Retinal pigment epithelial cell (primary cell): ENCODE measurements at regions not wholly inside any gene's neighbourhood (a gene's known extent, or its start where the extent isn't known, plus 50 kb on each side); places are given as distances from the start of the nearest gene placed in this dataset.
"Not testable (repeated sequence)": the region's sequence is repeated elsewhere in the genome, so short reads cannot be mapped to it uniquely, and the experiment has no call there.

Source experiments
- DNase-seq: peaks from one replicate; pipeline ENCODE4 v3.0.0-alpha.2; 2010; ENCODE audit warnings: low read depth
- H3K4me3 ChIP-seq: 2 replicates; pipeline ENCODE4 v1.5.1; 2011; ENCODE audit warnings: mild to moderate bottlenecking, low read length, control low read depth, moderate library complexity
- CTCF ChIP-seq: conservative IDR thresholded peaks from 2 replicates; pipeline ENCODE4 v1.5.1; 2011; ENCODE audit warnings: low read depth, low read length, control low read depth, inconsistent platforms

DNA sequence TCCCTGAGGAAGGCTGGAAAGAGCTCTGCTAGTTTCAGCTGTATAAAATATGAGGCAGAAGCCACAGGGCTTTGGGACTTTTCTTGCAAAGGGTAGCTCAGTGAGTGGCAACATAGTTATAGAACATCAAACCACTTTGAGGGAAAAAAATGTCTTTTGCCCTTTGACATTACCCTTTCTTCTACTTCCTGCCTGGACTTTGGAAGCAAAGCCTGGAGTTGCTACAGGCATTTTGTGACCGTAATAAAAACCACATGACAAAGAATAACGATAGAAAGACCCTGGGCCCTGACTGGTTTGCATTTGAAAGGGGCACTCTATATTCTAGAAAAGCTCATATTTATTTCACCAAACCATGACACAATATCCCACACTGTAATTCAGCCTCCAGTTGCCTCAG lies 440.9 kb downstream of the DIRAS2 start:
- no peak overlapping the region for H3K4me3 ChIP-seq
- DNase-seq, result no peak
- TF ChIP-seq CTCF, result no peak

DNA sequence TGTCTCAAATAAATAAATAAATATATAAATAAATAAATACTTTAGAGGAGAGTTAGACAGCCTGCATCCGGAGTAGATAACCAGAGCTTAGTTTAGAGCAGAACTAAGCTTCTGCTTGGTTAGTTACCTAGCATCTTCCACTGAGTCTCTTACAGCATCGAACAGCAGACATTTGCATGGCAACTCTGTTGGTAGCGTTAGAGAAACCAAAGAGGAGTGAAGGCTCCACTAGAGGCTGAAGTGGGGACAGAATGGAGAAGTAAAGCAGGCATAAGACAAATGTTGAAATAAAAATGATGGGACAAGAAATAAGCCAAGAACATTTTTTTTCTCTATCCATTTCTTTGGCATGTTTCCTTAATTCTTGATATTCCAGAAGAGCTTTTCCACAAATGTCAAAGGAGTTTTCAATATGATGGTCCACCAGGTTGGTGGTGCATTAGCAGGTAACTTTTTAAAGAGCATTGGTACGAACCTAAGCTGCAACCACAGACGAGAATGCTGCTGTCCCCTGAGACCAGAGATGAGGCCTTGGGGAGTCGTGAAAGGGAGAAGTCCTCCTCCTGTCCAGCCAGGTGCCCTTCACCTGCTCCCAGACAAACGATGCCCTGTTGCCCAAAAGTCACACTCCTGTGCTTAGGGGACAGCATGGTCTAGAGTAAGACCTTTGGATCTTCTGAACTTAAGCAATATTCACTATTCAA lies 438.3 kb downstream of the DIRAS2 start:
- no peak overlapping the region for H3K4me3 ChIP-seq
- DNase-seq, result no peak
- TF ChIP-seq CTCF, result no peak

- DNase-seq, H3K4me3 ChIP-seq: not testable (repeated sequence)
Measured at GRCh38 chr9:90213045-90213444, 429.6 kb downstream of the DIRAS2 start.

- no peak for DNase-seq
- H3K4me3 ChIP-seq, result no peak overlapping the region
- no peak for TF ChIP-seq CTCF
Measured at GRCh38 chr9:90219548-90220118, 423.0 kb downstream of the DIRAS2 start.

GRCh38 chr9:90221899-90222298 lies 420.7 kb downstream of the DIRAS2 start:
- not testable (repeated sequence) for DNase-seq, H3K4me3 ChIP-seq

DNA sequence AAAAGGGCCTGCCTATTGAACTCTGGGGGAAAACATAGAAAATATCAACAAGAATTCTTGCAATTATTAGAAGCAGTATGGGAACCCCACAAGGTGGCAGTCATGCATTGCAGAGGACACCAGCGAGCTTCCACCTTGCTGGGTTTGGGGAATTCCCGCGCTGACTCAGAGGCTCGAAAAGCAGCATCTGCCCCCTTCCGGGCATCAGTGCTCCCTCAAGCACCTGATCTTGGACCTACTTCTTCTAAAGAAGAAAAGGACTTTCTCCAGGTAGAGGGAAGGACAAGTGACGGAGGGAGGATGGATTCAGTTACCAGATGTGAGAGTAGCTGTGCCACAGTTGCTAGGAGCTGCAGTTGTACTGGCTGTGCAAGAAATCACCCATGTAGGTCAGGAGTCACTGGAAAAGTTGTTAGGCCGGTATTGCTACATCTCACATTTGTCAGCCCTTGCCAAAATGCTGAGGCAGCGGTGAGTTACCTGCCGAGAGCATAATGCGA lies 415.7 kb downstream of the DIRAS2 start:
- DNase-seq, result peak; percentile 0
- not testable (repeated sequence) for H3K4me3 ChIP-seq
- peak; percentile 39 for TF ChIP-seq CTCF

DNA sequence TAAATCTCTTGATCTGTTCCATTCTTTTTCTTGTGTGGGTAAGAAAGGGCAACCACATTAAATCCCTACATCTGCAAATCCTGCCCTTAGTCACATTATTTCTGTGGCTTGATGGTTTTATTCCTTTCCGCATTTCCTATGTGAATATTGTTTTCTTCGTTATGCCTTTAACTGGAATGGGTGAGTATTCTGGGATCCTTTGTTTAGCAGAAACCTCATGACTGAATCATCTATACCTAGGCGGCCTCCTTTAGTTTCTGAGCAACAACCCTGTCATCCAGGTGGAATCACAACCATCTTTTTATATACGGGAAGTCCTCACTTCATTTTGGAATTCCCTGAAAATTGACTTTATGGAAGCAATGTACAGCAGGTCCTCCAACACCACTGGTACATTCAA lies 409.5 kb downstream of the DIRAS2 start:
- DNase-seq, H3K4me3 ChIP-seq: not testable (repeated sequence)

GRCh38 chr9:90240541-90240940 lies 402.1 kb downstream of the DIRAS2 start:
- H3K4me3 ChIP-seq, result no peak overlapping the region
- no peak for TF ChIP-seq CTCF
- DNase-seq, result no peak
